Caco-2 (cell line): ENCODE measurements at regions not wholly inside any gene's neighbourhood (a gene's known extent, or its start where the extent isn't known, plus 50 kb on each side); places are given as distances from the start of the nearest gene placed in this dataset.

Experiments used
- BruUV-seq: library from RNA; stranded (reverse); fragments of 400-500 nt; replicated peaks from 2 replicates; lab custom pipeline; 2021; lab: Mats Ljungman, UMichigan
- CTCF ChIA-PET: fragments of 300-600 bp; sonication (Branson Sonifier 250); formaldehyde crosslinking; loops from one replicate; lab custom pipeline; 2022; ENCODE audit warnings: antibody characterized with exemption; lab: Charles Lee
- POLR2A ChIA-PET: fragments of 300-600 bp; sonication (Branson Sonifier 250); formaldehyde crosslinking; loops from one replicate; lab custom pipeline; 2022; ENCODE audit warnings: antibody characterized with exemption; lab: Charles Lee
- DNase-seq, 2 experiments: peaks; one replicate each; pipeline versions ENCODE4 v3.0.0 to v3.0.0-alpha.2; 2020 to 2022
- H3K27me3 ChIP-seq: replicated peaks from 2 replicates; pipeline ENCODE4 v1.6.0; 2011; ENCODE audit warnings: low read length; ENCODE audit not compliant: control insufficient read depth, insufficient read depth
- H3K36me3 ChIP-seq: 2 replicates; pipeline ENCODE4 v1.5.1; 2011; ENCODE audit warnings: low read length; ENCODE audit not compliant: control insufficient read depth, insufficient read depth
- H3K4me1 ChIP-seq: fragments of 250-450 bp; sonication (Bioruptor Pico); 2 replicates; pipeline ENCODE4 v1.5.1; 2020; ENCODE audit warnings: mild to moderate bottlenecking
- H3K4me3 ChIP-seq: 2 replicates; pipeline ENCODE4 v1.5.1; 2011; ENCODE audit warnings: low read depth, mild to moderate bottlenecking, control low read depth, low read length
- H3K9me3 ChIP-seq: fragments of 250-450 bp; sonication (Bioruptor Pico); 2 replicates; pipeline ENCODE4 v1.5.1; 2020; ENCODE audit warnings: mild to moderate bottlenecking, moderate library complexity
- H3K27ac Mint-ChIP-seq: one replicate; pipeline ENCODE4 v1.8.0; 2022; ENCODE audit warnings: mixed read lengths; ENCODE audit not compliant: unreplicated experiment
- H3K27me3 Mint-ChIP-seq: one replicate; pipeline ENCODE4 v1.8.0; 2022; ENCODE audit warnings: mixed read lengths; ENCODE audit not compliant: insufficient read depth, unreplicated experiment
- H3K36me3 Mint-ChIP-seq: one replicate; pipeline ENCODE4 v1.8.0; 2022; ENCODE audit warnings: mild to moderate bottlenecking, mixed read lengths; ENCODE audit not compliant: insufficient read depth, unreplicated experiment
- H3K4me1 Mint-ChIP-seq: one replicate; pipeline ENCODE4 v1.8.0; 2022; ENCODE audit warnings: low read depth, mixed read lengths; ENCODE audit not compliant: unreplicated experiment
- H3K4me3 Mint-ChIP-seq: one replicate; pipeline ENCODE4 v1.8.0; 2022; ENCODE audit warnings: mild to moderate bottlenecking, moderate library complexity, mixed read lengths; ENCODE audit not compliant: unreplicated experiment
- H3K9me3 Mint-ChIP-seq: one replicate; pipeline ENCODE4 v1.8.0; 2022; ENCODE audit warnings: mixed read lengths; ENCODE audit not compliant: unreplicated experiment
- CTCF ChIP-seq, 2 experiments: fragments of 200-600 bp in 1 of 2; IDR thresholded peaks; 1 replicate in 1 of 2; 2 replicates in 1 of 2; pipeline versions ENCODE4 v1.5.1 to v1.8.0; 2011 to 2022; ENCODE audit warnings: antibody characterized with exemption in 1 of 2, control low read depth in 1 of 2, inconsistent platforms in 1 of 2, low read depth in 1 of 2, low read length in 1 of 2, mild to moderate bottlenecking in 1 of 2, moderate library complexity in 1 of 2; ENCODE audit not compliant: insufficient read depth in 1 of 2, severe bottlenecking in 1 of 2, unreplicated experiment in 1 of 2
- intact Hi-C: fragments of 100-400 bp; cut with micrococcal nuclease; formaldehyde crosslinking; loops from one replicate; pipeline ENCODE4 v1.10.0; 2022; ENCODE audit not compliant: unreplicated experiment

DNA sequence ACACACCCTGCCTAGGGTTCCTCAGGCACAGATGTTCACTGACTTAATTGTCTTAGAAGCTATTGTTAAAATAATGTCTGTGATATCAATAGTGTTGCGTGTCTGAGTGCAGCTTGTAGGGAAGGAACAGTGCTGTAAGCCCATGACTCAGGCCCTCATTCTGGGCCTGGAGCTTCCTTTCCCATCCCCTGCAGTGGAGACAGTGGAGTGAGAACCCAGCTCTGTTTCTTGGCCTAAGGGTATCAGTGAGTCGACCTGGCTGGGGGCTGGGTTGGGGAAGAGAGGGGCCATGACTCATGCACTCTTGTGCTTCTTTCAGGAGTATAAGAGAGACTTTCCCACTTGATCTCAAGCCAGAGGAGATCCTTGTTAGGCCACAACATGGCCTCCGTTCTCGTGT is 106.8 kb downstream of the HRH4 start:
- no peak for DNase-seq
- Histone ChIP-seq H3K4me1 (no peaks in the 10 kb centered on the region), H3K27me3 (no peaks in the 10 kb centered on the region), H3K9me3 (no peaks in the 10 kb centered on the region), H3K36me3 (no peaks in the 10 kb centered on the region), H3K4me3 (no peak overlapping the region)
- intact Hi-C loops: no loop called here
- ChIA-PET POLR2A (no interaction called here), CTCF (no interaction called here)
- H3K36me3 Mint-ChIP-seq: no peaks in the 10 kb centered on the region
- H3K4me1 Mint-ChIP-seq: peaks cover 5% of the 10 kb centered on the region
- H3K27ac Mint-ChIP-seq: no peak overlapping the region
- H3K27me3 Mint-ChIP-seq: no peaks in the 10 kb centered on the region
- no TSS peak for BruUV-seq
- no peaks in the 10 kb centered on the region for H3K9me3 Mint-ChIP-seq
- no peak overlapping the region for H3K4me3 Mint-ChIP-seq
- TF ChIP-seq CTCF (IDR thresholded peaks at IDR 0.05; ENCODE audit: insufficient read depth in 1 of 2, low read depth in 1 of 2, low read length in 1 of 2, severe bottlenecking in 1 of 2, unreplicated experiment in 1 of 2): no peak

DNA sequence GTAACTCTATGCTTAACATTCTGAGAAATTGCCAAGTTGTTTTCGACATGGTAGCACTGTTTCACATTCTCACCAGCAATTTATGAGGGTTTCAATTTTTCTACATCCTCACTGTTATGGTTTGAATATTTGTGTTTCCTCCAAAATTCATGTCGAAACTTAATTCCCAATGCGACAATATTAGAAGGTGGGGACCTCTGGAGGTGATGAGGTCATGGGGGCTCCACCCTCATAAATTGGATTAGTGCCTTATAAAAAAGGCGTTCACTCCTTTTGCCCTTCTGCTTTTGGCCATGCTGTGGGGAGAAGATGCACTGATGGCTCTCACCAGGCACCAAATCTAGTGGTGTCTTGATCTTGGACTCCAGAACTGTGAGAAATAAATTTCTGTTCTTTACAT is 110.3 kb downstream of the HRH4 start:
- H3K27me3 ChIP-seq: no peaks in the 10 kb centered on the region
- DNase-seq: no peak
- no peak for TF ChIP-seq CTCF (IDR thresholded peaks at IDR 0.05; ENCODE audit: insufficient read depth in 1 of 2, low read depth in 1 of 2, low read length in 1 of 2, severe bottlenecking in 1 of 2, unreplicated experiment in 1 of 2)
- H3K36me3 Mint-ChIP-seq: no peaks in the 10 kb centered on the region
- no peaks in the 10 kb centered on the region for H3K9me3 Mint-ChIP-seq
- no peak overlapping the region for H3K4me3 Mint-ChIP-seq
- ChIA-PET CTCF (no interaction called here), POLR2A (no interaction called here)
- H3K27ac Mint-ChIP-seq: no peak overlapping the region
- H3K36me3 ChIP-seq: no peaks in the 10 kb centered on the region
- no TSS peak for BruUV-seq
- no peaks in the 10 kb centered on the region for H3K27me3 Mint-ChIP-seq
- H3K9me3 ChIP-seq: no peaks in the 10 kb centered on the region
- intact Hi-C loops: no loop called here
- no peaks in the 10 kb centered on the region for H3K4me1 Mint-ChIP-seq
- no peaks in the 10 kb centered on the region for H3K4me1 ChIP-seq
- no peak overlapping the region for H3K4me3 ChIP-seq

GRCh38 chr18:24582771-24583170 is 122.3 kb downstream of the HRH4 start:
- intact Hi-C loops: no loop called here
- no peaks in the 10 kb centered on the region for H3K9me3 Mint-ChIP-seq
- POLR2A ChIA-PET: no interaction called here
- peaks cover 3% of the 10 kb centered on the region for H3K27me3 Mint-ChIP-seq
- no peak overlapping the region for H3K27ac Mint-ChIP-seq
- DNase-seq: no peak
- TF ChIP-seq CTCF (IDR thresholded peaks at IDR 0.05; ENCODE audit: insufficient read depth in 1 of 2, low read depth in 1 of 2, low read length in 1 of 2, severe bottlenecking in 1 of 2, unreplicated experiment in 1 of 2): no peak
- Histone ChIP-seq H3K36me3 (no peaks in the 10 kb centered on the region), H3K4me1 (no peaks in the 10 kb centered on the region), H3K27me3 (no peaks in the 10 kb centered on the region), H3K9me3 (no peaks in the 10 kb centered on the region), H3K4me3 (no peak overlapping the region)
- no peaks in the 10 kb centered on the region for H3K36me3 Mint-ChIP-seq
- no peak overlapping the region for H3K4me3 Mint-ChIP-seq
- CTCF ChIA-PET: no interaction called here
- BruUV-seq: no TSS peak
- H3K4me1 Mint-ChIP-seq: no peaks in the 10 kb centered on the region
